Sigmoid colon (tissue), 4 donors: ENCODE measurements at regions not wholly inside any gene's neighbourhood (a gene's known extent, or its start where the extent isn't known, plus 50 kb on each side); places are given as distances from the start of the nearest gene placed in this dataset.

ENCODE experiments used
- CTCF ChIP-seq, 4 experiments: fragments of 450-650 bp in 3 of 4; fragments of 200-600 bp in 1 of 4; IDR thresholded peaks; one replicate each; pipeline ENCODE4 v1.5.1; 2016 to 2019; ENCODE audit warnings: antibody characterized with exemption in 4 of 4, mild to moderate bottlenecking in 3 of 4, moderate library complexity in 2 of 4
- POLR2AphosphoS5 ChIP-seq, 4 donors: sonication (generic); formaldehyde crosslinking; IDR thresholded peaks; one replicate each; pipeline ENCODE4 v1.6.1; 2017; ENCODE audit warnings: antibody characterized with exemption in 4 of 4

- no peak for TF ChIP-seq POLR2AphosphoS5 (IDR thresholded peaks at IDR 0.05)
- TF ChIP-seq CTCF (IDR thresholded peaks at IDR 0.05), result no peak
Observed at GRCh38 chr20:60540591-60540990, 582.4 kb downstream of the CDH26 start.
